Tongue (tissue), 1 donor: ENCODE measurements at regions not wholly inside any gene's neighbourhood (a gene's known extent, or its start where the extent isn't known, plus 50 kb on each side); places are given as distances from the start of the nearest gene placed in this dataset.

Experiments used
- DNase-seq: peaks from one replicate; pipeline ENCODE4 v3.0.0-alpha.2; 2015

- DNase-seq: peak; percentile 86
Observed at GRCh38 chr16:5580296-5580695, 482.7 kb upstream of the EEF2KMT start.

GRCh38 chr16:5578980-5579379, 481.4 kb upstream of the EEF2KMT start:
- DNase-seq: no peak

GRCh38 chr16:5577463-5577862, 479.9 kb upstream of the EEF2KMT start:
- no peak for DNase-seq

- DNase-seq: peak; percentile 72
Observed at GRCh38 chr16:5575646-5576245, 478.2 kb upstream of the EEF2KMT start.

GRCh38 chr16:5575121-5575520, 477.5 kb upstream of the EEF2KMT start:
- DNase-seq: no peak

GRCh38 chr16:5572056-5572455, 474.5 kb upstream of the EEF2KMT start:
- DNase-seq: no peak

GRCh38 chr16:5571446-5571845, 473.9 kb upstream of the EEF2KMT start:
- no peak for DNase-seq

- no peak for DNase-seq
Observed at GRCh38 chr16:5561800-5562199, 464.2 kb upstream of the EEF2KMT start.

GRCh38 chr16:5560084-5560483, 462.5 kb upstream of the EEF2KMT start:
- DNase-seq: no peak

GRCh38 chr16:5557966-5558365, 460.4 kb upstream of the EEF2KMT start:
- DNase-seq: no peak

- DNase-seq: no peak
Observed at GRCh38 chr16:5557448-5557847, 459.9 kb upstream of the EEF2KMT start.

- DNase-seq: peak; percentile 3
Observed at GRCh38 chr16:5556158-5556810, 458.7 kb upstream of the EEF2KMT start.

- peak; percentile 67 for DNase-seq
Observed at GRCh38 chr16:5551909-5552308, 454.3 kb upstream of the EEF2KMT start.

GRCh38 chr16:5549802-5550201, 452.2 kb upstream of the EEF2KMT start:
- peak; percentile 80 for DNase-seq

- no peak for DNase-seq
Observed at GRCh38 chr16:5541356-5541755, 443.8 kb upstream of the EEF2KMT start.

- no peak for DNase-seq
Observed at GRCh38 chr16:5537347-5537746, 439.8 kb upstream of the EEF2KMT start.

- no peak for DNase-seq
Observed at GRCh38 chr16:5533321-5533888, 435.8 kb upstream of the EEF2KMT start.

GRCh38 chr16:5527817-5528216, 430.2 kb upstream of the EEF2KMT start:
- no peak for DNase-seq

GRCh38 chr16:5526826-5527225, 429.2 kb upstream of the EEF2KMT start:
- DNase-seq: peak; percentile 44

- no peak for DNase-seq
Observed at GRCh38 chr16:5523829-5524228, 426.2 kb upstream of the EEF2KMT start.

- no peak for DNase-seq
Observed at GRCh38 chr16:5516115-5516514, 418.5 kb upstream of the EEF2KMT start.

GRCh38 chr16:5512014-5512413, 414.4 kb upstream of the EEF2KMT start:
- DNase-seq: no peak

GRCh38 chr16:5510819-5511370, 413.3 kb upstream of the EEF2KMT start:
- peak; percentile 39 for DNase-seq

GRCh38 chr16:5509794-5510193, 412.2 kb upstream of the EEF2KMT start:
- peak; percentile 50 for DNase-seq
